GM12878 (cell line): ENCODE measurements at regions not wholly inside any gene's neighbourhood (a gene's known extent, or its start where the extent isn't known, plus 50 kb on each side); places are given as distances from the start of the nearest gene placed in this dataset.

Source experiments
- ATAC-seq: fragments of 200-7000 bp; cut with Tn5 transposase; 3 replicates; pipeline ENCODE4 v1.9.1; 2020; ENCODE audit warnings: mild to moderate bottlenecking, moderate library complexity
- BruUV-seq: library from RNA; stranded (reverse); fragments of 400-500 nt; replicated peaks from 2 replicates; lab custom pipeline; 2021; lab: Mats Ljungman, UMichigan
- CTCF ChIA-PET: fragments of 300-600 bp; sonication (Branson Sonifier 250); formaldehyde crosslinking; extraction: SDS; loops from one replicate; lab custom pipeline; 2021; ENCODE audit warnings: inconsistent platforms; lab: Yijun Ruan, JAX
- POLR2A ChIA-PET: fragments of 350-600 bp; formaldehyde crosslinking; extraction: SDS; loops from one replicate; lab custom pipeline; 2021; ENCODE audit warnings: inconsistent platforms; lab: Charles Lee
- RAD21 ChIA-PET: fragments of 300-600 bp; sonication (Branson Sonifier 250); formaldehyde crosslinking; loops from one replicate; lab custom pipeline; 2023; ENCODE audit warnings: antibody characterized with exemption; ENCODE audit not compliant: unreplicated experiment; lab: Charles Lee
- SMC1A ChIA-PET: fragments of 300-600 bp; sonication (Branson Sonifier 250); formaldehyde crosslinking; loops from one replicate; lab custom pipeline; 2023; ENCODE audit not compliant: unreplicated experiment, uncharacterized antibody; lab: Charles Lee
- DNase-seq: peaks from one replicate; pipeline ENCODE4 v3.0.0-alpha.2; 2011; ENCODE audit warnings: low read depth, low spot score
- FAIRE-seq: peaks from 3 replicates; lab custom pipeline; 2011; peaks lifted over from hg19 to GRCh38; lab: Jason Lieb, UNC
- H2AFZ ChIP-seq: 2 replicates; pipeline ENCODE4 v1.6.0; 2011; ENCODE audit warnings: low read depth, low read length, control low read depth; ENCODE audit not compliant: control insufficient read depth
- H3K27ac ChIP-seq: 2 replicates; pipeline ENCODE4 v1.5.1; 2011; ENCODE audit warnings: control low read depth; ENCODE audit not compliant: control insufficient read depth, insufficient read depth
- H3K27me3 ChIP-seq, 2 experiments: replicated peaks in 1 of 2; 2 replicates each; pipeline versions ENCODE4 v1.6.0 to v1.6.1; 2011; ENCODE audit warnings: low read length in 1 of 2; ENCODE audit not compliant: control insufficient read depth in 2 of 2, insufficient read depth in 2 of 2
- H3K36me3 ChIP-seq, 2 experiments: 2 replicates each; pipeline ENCODE4 v1.5.1; 2011; ENCODE audit warnings: low read length in 1 of 2; ENCODE audit not compliant: control insufficient read depth in 2 of 2, insufficient read depth in 2 of 2
- H3K4me1 ChIP-seq: 2 replicates; pipeline ENCODE4 v1.6.1; 2011; ENCODE audit warnings: mild to moderate bottlenecking, low read length, moderate library complexity, mixed read lengths; ENCODE audit not compliant: control insufficient read depth, insufficient read depth
- H3K4me2 ChIP-seq: 2 replicates; pipeline ENCODE4 v1.6.0; 2011; ENCODE audit warnings: control low read depth; ENCODE audit not compliant: control insufficient read depth, insufficient read depth
- H3K4me3 ChIP-seq: fragments of 200-600 bp; sonication (generic); 2 replicates; pipeline ENCODE4 v1.5.1; 2016
- H3K79me2 ChIP-seq: 2 replicates; pipeline ENCODE4 v1.6.0; 2011; ENCODE audit warnings: low read length; ENCODE audit not compliant: control insufficient read depth, insufficient read depth
- H3K9ac ChIP-seq: 2 replicates; pipeline ENCODE4 v1.8.0; 2011; ENCODE audit warnings: low read length, control low read depth, mixed read lengths; ENCODE audit not compliant: control insufficient read depth, insufficient read depth
- H3K9me3 ChIP-seq: replicated peaks from 3 replicates; pipeline ENCODE4 v1.5.1; 2011; ENCODE audit warnings: mild to moderate bottlenecking, low read length; ENCODE audit not compliant: control insufficient read depth, insufficient read depth
- H4K20me1 ChIP-seq: 2 replicates; pipeline ENCODE4 v1.6.0; 2011; ENCODE audit not compliant: control insufficient read depth, insufficient read depth
- ATF7 ChIP-seq: fragments of 450-650 bp; IDR thresholded peaks from 2 replicates; pipeline ENCODE4 v1.6.1; 2016; ENCODE audit warnings: low read depth, mild to moderate bottlenecking
- CBX5 ChIP-seq: sonication (generic); IDR thresholded peaks from 2 replicates; pipeline ENCODE4 v1.6.1; 2016; ENCODE audit warnings: low read depth, moderate library complexity, mild to moderate bottlenecking, inconsistent platforms
- CHD1 ChIP-seq: IDR thresholded peaks from 2 replicates; pipeline ENCODE4 v1.6.1; 2012; ENCODE audit warnings: low read depth, low read length, improper control_type of control experiment
- FOXK2 ChIP-seq: fragments of 450-650 bp; IDR thresholded peaks from 2 replicates; pipeline ENCODE4 v1.6.1; 2017; ENCODE audit warnings: mild to moderate bottlenecking, moderate library complexity
- MXI1 ChIP-seq: fragments of 150-350 bp; IDR thresholded peaks from 2 replicates; pipeline ENCODE4 v1.6.1; 2011; ENCODE audit warnings: low read depth, mild to moderate bottlenecking, inconsistent platforms, low read length, improper control_type of control experiment
- NBN ChIP-seq: fragments of 450-650 bp; IDR thresholded peaks from 2 replicates; pipeline ENCODE4 v1.6.1; 2016
- NFYB ChIP-seq: IDR thresholded peaks from 2 replicates; pipeline ENCODE4 v1.6.1; 2011; ENCODE audit warnings: low read depth, mild to moderate bottlenecking, low read length, improper control_type of control experiment, moderate library complexity; ENCODE audit not compliant: insufficient read depth
- NR2C2 ChIP-seq: IDR thresholded peaks from 2 replicates; pipeline ENCODE4 v1.6.1; 2011; ENCODE audit warnings: borderline replicate concordance, low read depth; ENCODE audit not compliant: control insufficient read depth, insufficient read length
- NR2F1 ChIP-seq: fragments of 450-650 bp; conservative IDR thresholded peaks from 2 replicates; pipeline ENCODE4 v1.6.1; 2017; ENCODE audit warnings: mild to moderate bottlenecking
- POLR2AphosphoS2 ChIP-seq: IDR thresholded peaks from 2 replicates; pipeline ENCODE4 v1.6.1; 2011; ENCODE audit warnings: low read depth, mild to moderate bottlenecking, low read length, improper control_type of control experiment, moderate library complexity
- RBBP5 ChIP-seq: fragments of 200-600 bp; sonication (generic); conservative IDR thresholded peaks from 2 replicates; pipeline ENCODE4 v1.6.1; 2016
- RCOR1 ChIP-seq: conservative IDR thresholded peaks from 2 replicates; pipeline ENCODE4 v1.6.1; 2012; ENCODE audit warnings: low read depth, low read length, improper control_type of control experiment
- WGBS: methylation state at CpG from one replicate; pipeline ENCODE4 v1.1.6; 2016; ENCODE audit warnings: low lambda C conversion rate; ENCODE audit not compliant: insufficient replicate concordance, insufficient coverage; ENCODE audit errors: missing lambda C conversion rate; 5-methylcytosine and 5-hydroxymethylcytosine counted together
- in situ Hi-C: fragments of 300-500 bp; cut with MboI; formaldehyde crosslinking; loops from 9 replicates; pipeline ENCODE4 v1.14.3; 2018; ENCODE audit warnings: mixed read lengths
- intact Hi-C: fragments of 100-400 bp; cut with micrococcal nuclease; formaldehyde crosslinking; loops from one replicate; pipeline ENCODE4 v1.14.2; 2022; ENCODE audit not compliant: unreplicated experiment
- TF ChIP-seq, protein P1 (sequence below): IDR thresholded peaks from 2 replicates; pipeline ENCODE4 v1.6.1; 2011; ENCODE audit warnings: mild to moderate bottlenecking, low read depth, low read length, moderate library complexity; ENCODE audit not compliant: insufficient replicate concordance
- TF ChIP-seq, protein P2 (sequence below): IDR thresholded peaks from 2 replicates; pipeline ENCODE4 v1.6.1; 2011; ENCODE audit warnings: low read depth, mild to moderate bottlenecking, low read length, moderate library complexity, borderline replicate concordance; ENCODE audit errors: extremely low read depth
- TF ChIP-seq, protein P3 (sequence below): fragments of 450-650 bp; IDR thresholded peaks from 2 replicates; pipeline ENCODE4 v1.6.1; 2016; ENCODE audit warnings: mild to moderate bottlenecking
- TF ChIP-seq, protein P4 (sequence below): fragments of 450-650 bp; IDR thresholded peaks from 2 replicates; pipeline ENCODE4 v1.6.1; 2017; ENCODE audit warnings: mild to moderate bottlenecking
- TF ChIP-seq, protein P5 (sequence below): fragments of 450-650 bp; IDR thresholded peaks from 2 replicates; pipeline ENCODE4 v1.6.1; 2018; ENCODE audit warnings: mild to moderate bottlenecking, low read depth, moderate library complexity; ENCODE audit not compliant: partially characterized antibody

DNA sequence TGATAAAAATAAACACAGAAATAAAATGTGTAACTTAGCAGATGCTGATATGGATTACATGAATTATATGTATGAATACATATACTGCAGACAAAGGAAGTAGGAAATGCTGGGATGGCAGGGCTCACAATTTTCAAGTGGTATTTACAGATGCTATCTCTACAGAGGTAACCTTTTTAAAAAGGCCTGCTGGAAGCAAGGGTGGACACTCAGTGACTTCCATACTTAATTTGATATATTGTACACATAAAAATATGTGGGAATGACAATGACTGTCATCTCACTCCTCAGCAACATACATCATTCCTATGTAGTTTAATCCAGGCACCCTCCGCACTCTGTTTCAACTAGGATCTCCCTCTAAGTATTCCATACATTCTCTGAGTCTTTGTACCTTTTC is 452.9 kb downstream of the DTHD1 start (continued):
- TF ChIP-seq RBBP5 = no peak
- TF ChIP-seq CBX5 = no peak
- TF ChIP-seq CHD1 = no peak
- TF ChIP-seq MXI1 = no peak
- TF ChIP-seq, protein P1, sequence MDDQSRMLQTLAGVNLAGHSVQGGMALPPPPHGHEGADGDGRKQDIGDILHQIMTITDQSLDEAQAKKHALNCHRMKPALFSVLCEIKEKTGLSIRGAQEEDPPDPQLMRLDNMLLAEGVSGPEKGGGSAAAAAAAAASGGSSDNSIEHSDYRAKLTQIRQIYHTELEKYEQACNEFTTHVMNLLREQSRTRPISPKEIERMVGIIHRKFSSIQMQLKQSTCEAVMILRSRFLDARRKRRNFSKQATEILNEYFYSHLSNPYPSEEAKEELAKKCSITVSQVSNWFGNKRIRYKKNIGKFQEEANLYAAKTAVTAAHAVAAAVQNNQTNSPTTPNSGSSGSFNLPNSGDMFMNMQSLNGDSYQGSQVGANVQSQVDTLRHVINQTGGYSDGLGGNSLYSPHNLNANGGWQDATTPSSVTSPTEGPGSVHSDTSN = no peak
- TF ChIP-seq NR2C2 = no peak
- TF ChIP-seq, protein P2, sequence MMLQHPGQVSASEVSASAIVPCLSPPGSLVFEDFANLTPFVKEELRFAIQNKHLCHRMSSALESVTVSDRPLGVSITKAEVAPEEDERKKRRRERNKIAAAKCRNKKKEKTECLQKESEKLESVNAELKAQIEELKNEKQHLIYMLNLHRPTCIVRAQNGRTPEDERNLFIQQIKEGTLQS = no peak

DNA sequence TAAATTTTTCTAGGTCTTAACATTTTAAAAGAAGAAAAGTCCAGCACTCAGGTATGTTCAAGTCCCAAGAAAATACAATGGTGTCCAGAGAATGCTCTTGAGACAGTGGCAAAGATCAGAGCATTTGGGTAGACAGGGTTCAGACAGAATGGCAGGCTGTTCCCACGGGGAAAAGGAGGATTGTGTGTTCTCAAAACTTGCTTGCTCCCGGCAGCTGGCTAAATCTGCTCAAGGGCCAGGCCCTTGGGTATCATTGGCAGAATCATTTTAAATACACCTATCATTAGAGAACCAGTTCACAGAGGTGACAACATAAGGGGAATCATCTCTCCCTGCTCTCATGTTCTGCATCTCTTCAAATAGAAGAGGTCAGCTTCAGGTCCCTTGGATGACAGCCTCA is 456.3 kb downstream of the DTHD1 start:
- Histone ChIP-seq H3K36me3 (no peaks in the 10 kb centered on the region), H3K4me3 (no peak overlapping the region), H3K9ac (no peak overlapping the region), H3K9me3 (no peaks in the 10 kb centered on the region), H3K4me2 (no peak overlapping the region), H3K79me2 (no peaks in the 10 kb centered on the region), H2AFZ (no peak overlapping the region), H3K27ac (no peak overlapping the region), H4K20me1 (no peaks in the 10 kb centered on the region), H3K4me1 (no peaks in the 10 kb centered on the region), H3K27me3 (no peaks in the 10 kb centered on the region)
- no peak for DNase-seq
- WGBS = 51% methylated on average over 2 of the region's 2 CpGs
- POLR2A ChIA-PET = no interaction called here
- FAIRE-seq = no peak
- SMC1A ChIA-PET = no interaction called here
- RAD21 ChIA-PET = no interaction called here
- intact Hi-C loops = no loop called here
- CTCF ChIA-PET = no interaction called here
- in situ Hi-C loops = no loop called here
- ATAC-seq = no peak
- BruUV-seq = no TSS peak
- TF ChIP-seq, protein P3, sequence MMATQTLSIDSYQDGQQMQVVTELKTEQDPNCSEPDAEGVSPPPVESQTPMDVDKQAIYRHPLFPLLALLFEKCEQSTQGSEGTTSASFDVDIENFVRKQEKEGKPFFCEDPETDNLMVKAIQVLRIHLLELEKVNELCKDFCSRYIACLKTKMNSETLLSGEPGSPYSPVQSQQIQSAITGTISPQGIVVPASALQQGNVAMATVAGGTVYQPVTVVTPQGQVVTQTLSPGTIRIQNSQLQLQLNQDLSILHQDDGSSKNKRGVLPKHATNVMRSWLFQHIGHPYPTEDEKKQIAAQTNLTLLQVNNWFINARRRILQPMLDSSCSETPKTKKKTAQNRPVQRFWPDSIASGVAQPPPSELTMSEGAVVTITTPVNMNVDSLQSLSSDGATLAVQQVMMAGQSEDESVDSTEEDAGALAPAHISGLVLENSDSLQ = no peak
- TF ChIP-seq, protein P4, sequence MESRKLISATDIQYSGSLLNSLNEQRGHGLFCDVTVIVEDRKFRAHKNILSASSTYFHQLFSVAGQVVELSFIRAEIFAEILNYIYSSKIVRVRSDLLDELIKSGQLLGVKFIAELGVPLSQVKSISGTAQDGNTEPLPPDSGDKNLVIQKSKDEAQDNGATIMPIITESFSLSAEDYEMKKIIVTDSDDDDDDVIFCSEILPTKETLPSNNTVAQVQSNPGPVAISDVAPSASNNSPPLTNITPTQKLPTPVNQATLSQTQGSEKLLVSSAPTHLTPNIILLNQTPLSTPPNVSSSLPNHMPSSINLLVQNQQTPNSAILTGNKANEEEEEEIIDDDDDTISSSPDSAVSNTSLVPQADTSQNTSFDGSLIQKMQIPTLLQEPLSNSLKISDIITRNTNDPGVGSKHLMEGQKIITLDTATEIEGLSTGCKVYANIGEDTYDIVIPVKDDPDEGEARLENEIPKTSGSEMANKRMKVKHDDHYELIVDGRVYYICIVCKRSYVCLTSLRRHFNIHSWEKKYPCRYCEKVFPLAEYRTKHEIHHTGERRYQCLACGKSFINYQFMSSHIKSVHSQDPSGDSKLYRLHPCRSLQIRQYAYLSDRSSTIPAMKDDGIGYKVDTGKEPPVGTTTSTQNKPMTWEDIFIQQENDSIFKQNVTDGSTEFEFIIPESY = no peak
- TF ChIP-seq FOXK2 (no peak), POLR2AphosphoS2 (no peak), RCOR1 (no peak), NR2F1 (no peak), NBN (no peak), NFYB (no peak), ATF7 (no peak), MXI1 (no peak)
- TF ChIP-seq, protein P5, sequence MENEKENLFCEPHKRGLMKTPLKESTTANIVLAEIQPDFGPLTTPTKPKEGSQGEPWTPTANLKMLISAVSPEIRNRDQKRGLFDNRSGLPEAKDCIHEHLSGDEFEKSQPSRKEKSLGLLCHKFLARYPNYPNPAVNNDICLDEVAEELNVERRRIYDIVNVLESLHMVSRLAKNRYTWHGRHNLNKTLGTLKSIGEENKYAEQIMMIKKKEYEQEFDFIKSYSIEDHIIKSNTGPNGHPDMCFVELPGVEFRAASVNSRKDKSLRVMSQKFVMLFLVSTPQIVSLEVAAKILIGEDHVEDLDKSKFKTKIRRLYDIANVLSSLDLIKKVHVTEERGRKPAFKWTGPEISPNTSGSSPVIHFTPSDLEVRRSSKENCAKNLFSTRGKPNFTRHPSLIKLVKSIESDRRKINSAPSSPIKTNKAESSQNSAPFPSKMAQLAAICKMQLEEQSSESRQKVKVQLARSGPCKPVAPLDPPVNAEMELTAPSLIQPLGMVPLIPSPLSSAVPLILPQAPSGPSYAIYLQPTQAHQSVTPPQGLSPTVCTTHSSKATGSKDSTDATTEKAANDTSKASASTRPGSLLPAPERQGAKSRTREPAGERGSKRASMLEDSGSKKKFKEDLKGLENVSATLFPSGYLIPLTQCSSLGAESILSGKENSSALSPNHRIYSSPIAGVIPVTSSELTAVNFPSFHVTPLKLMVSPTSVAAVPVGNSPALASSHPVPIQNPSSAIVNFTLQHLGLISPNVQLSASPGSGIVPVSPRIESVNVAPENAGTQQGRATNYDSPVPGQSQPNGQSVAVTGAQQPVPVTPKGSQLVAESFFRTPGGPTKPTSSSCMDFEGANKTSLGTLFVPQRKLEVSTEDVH = no peak
